HL-60 (cell line): ENCODE measurements at regions not wholly inside any gene's neighbourhood (a gene's known extent, or its start where the extent isn't known, plus 50 kb on each side); places are given as distances from the start of the nearest gene placed in this dataset.

Experiments
- CTCF ChIP-seq: IDR thresholded peaks from one replicate; pipeline ENCODE4 v1.5.1; 2011; ENCODE audit warnings: low read length, control low read depth, inconsistent platforms; ENCODE audit not compliant: insufficient read depth
- POLR2AphosphoS5 ChIP-seq: IDR thresholded peaks from 2 replicates; pipeline ENCODE4 v1.6.1; 2012; ENCODE audit warnings: low read depth
- REST ChIP-seq: IDR thresholded peaks from 2 replicates; pipeline ENCODE4 v1.6.1; 2012; ENCODE audit warnings: low read depth; ENCODE audit not compliant: insufficient replicate concordance
- SPI1 ChIP-seq: IDR thresholded peaks from 2 replicates; pipeline ENCODE4 v1.6.1; 2012; ENCODE audit warnings: low read depth, mild to moderate bottlenecking, borderline replicate concordance

DNA sequence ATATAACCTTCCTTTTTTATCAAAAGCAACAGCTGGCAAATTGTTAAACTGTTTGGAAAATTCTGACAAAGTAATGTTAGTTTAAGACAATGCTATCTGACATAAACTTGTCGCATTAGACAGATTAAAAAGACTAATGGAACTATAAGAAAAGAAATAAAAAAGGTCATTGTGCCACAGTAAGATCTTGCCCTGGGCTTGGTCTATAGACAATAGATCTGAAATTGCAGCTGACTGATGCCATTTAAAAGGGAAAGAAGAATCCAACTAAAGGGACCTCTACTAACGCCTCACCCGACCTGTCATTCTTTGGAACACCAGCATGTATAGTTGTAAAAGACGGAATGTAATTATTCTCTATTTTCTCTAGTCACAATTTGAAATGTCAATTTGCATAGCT lies 644.4 kb upstream of the GRAMD2B start:
- no peak for TF ChIP-seq CTCF
- TF ChIP-seq SPI1: no peak
- no peak for TF ChIP-seq POLR2AphosphoS5
- no peak for TF ChIP-seq REST
